Adrenal gland (tissue), 5 donors: ENCODE measurements at regions not wholly inside any gene's neighbourhood (a gene's known extent, or its start where the extent isn't known, plus 50 kb on each side); places are given as distances from the start of the nearest gene placed in this dataset.

Experiments
- POLR2A ChIP-seq, 2 donors: fragments of 450-650 bp; IDR thresholded peaks; one replicate each; pipeline ENCODE4 v1.6.1; 2017; ENCODE audit warnings: antibody characterized with exemption in 2 of 2, mild to moderate bottlenecking in 2 of 2, moderate library complexity in 1 of 2
- TF ChIP-seq, protein P1 (sequence below), 6 experiments: fragments of 450-650 bp in 4 of 6; fragments of 200-600 bp in 2 of 6; sonication (generic) in 1 of 6; IDR thresholded peaks; 1 replicate in 5 of 6; 2 replicates in 1 of 6; pipeline versions ENCODE4 v1.5.1 to v1.8.0; 2016 to 2021; ENCODE audit warnings: antibody characterized with exemption in 6 of 6, mild to moderate bottlenecking in 2 of 6, moderate library complexity in 1 of 6
- donor health status: DM: no; HTN: no; CAD: no.

DNA sequence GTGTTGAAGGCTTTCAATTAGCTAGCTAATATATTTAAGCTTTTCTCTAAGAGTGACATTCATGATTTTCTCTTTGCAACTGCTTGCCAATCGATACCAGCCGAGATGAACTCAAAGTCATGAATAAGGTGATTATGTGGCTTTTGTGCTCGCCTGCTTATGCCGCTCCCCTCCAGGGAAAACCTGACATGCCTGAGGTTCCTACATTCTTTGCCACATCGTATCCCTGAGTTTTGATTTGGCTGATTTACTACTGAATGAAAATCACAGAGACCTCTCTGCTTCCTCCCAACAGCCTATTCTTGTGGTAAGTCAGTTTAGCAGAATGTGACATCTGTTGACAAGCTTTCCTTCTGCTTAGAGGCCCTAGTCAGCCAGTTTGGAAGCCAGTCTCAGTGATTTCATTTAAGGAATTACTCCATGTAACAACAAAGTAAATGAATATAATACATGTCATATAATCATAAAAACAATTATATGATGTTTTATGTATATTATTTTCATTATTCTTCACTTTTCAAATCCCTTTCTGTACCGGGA, 513.4 kb downstream of the CSNK1G3 start:
- TF ChIP-seq, protein P1, sequence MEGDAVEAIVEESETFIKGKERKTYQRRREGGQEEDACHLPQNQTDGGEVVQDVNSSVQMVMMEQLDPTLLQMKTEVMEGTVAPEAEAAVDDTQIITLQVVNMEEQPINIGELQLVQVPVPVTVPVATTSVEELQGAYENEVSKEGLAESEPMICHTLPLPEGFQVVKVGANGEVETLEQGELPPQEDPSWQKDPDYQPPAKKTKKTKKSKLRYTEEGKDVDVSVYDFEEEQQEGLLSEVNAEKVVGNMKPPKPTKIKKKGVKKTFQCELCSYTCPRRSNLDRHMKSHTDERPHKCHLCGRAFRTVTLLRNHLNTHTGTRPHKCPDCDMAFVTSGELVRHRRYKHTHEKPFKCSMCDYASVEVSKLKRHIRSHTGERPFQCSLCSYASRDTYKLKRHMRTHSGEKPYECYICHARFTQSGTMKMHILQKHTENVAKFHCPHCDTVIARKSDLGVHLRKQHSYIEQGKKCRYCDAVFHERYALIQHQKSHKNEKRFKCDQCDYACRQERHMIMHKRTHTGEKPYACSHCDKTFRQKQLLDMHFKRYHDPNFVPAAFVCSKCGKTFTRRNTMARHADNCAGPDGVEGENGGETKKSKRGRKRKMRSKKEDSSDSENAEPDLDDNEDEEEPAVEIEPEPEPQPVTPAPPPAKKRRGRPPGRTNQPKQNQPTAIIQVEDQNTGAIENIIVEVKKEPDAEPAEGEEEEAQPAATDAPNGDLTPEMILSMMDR (IDR thresholded peaks at IDR 0.05), result no peak
- no peak for TF ChIP-seq POLR2A (IDR thresholded peaks at IDR 0.05)
